Stimulated activated CD8-positive, alpha-beta memory T cell treated with anti-CD3 and anti-CD28 coated beads, Interleukin-15, amount 100 ng/mL, for 48 hours (primary cell): ENCODE measurements at regions not wholly inside any gene's neighbourhood (a gene's known extent, or its start where the extent isn't known, plus 50 kb on each side); places are given as distances from the start of the nearest gene placed in this dataset.
"Not testable (repeated sequence)": the region's sequence is repeated elsewhere in the genome, so short reads cannot be mapped to it uniquely, and the experiment has no call there.

Experiments used
- DNase-seq, 2 donors: peaks; one replicate each; pipeline ENCODE4 v3.0.0-alpha.2; 2020; ENCODE audit warnings: low read depth in 2 of 2

GRCh38 chr17:51435171-51435552 is 174.8 kb downstream of the UTP18 start:
- no peak for DNase-seq

DNA sequence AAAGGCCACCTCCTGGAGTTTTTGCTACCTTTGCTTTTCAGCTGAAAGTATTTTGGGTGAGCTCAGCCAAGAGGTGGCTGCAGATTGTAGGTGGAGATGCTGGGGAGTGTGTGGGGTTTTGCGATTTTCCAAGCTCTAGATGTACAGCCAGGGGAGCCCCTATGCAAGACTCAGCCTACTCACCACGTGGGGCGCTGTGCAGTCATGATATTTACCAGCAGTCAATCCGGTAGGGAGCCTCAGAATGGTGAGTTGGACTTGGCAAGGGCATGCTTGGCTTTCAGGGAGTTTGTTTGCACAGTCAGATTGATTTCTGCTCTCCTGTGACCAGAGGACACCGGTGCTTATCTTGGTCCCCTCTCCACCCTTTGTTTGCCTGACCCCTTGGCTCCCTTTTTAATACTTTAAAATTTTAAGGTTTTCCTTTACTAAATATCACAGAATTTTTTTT is 175.3 kb downstream of the UTP18 start:
- DNase-seq = no peak

DNA sequence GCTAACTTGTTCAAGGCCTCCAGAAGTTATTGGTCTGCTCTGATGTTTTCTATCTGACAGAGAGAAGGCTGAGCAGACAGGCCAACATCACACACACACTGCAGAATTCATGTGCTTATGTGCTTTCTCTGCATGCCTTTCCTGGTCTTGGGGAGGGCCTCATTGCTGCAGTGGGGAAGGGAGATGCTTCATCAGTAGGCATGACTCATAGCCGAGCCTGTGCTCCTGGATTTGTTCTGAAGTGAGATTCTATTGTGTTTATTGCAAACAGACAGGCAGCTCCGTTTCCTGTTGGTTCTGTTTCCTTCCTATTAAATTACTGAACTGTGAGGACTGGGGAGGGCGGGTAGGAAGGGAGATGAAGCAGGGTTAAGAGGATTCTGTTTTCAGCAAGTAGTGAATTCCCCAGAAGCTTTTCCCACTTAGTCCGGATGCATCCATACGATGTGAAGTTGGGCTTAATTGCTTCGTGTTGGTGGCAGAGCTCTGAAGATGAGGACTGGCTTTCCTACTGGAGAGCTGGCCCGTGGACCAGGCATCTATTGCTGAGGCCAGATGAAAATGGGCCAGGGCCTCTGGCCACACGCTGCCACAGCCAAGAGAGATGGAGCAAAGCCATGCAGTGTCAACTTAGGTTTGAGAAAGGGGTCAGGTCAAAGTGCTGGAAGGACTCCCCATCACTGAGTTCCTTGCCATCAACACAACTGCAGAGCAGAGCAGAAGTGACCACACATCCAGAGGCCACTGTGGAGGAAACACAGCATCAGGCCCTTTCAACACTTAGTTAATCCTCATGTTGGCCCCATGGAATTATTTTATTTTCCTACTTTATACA is 179.3 kb downstream of the UTP18 start:
- DNase-seq = no peak

DNA sequence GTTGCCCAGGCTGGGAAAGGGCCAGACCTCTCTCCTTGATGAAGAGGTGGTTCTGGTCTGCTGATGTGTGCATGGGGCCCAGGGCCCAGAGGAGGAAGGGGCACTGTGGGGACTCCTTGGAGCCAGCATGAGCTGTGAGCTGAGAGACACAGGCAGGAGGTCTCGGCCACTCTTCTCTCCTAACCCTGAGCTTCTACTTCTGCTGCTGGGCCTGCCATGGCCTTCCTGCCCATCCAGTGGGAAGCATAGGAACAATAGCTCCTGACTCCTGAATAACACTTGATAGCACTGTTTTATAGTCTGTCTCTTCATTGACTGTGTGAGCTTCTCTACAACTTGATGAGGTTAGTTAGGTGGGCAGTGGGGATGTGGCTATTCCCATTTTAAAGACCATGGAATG is 181.1 kb downstream of the UTP18 start:
- no peak for DNase-seq

- DNase-seq = no peak
These were observed 181.9 kb downstream of the UTP18 start for GRCh38 chr17:51442088-51442865.

DNA sequence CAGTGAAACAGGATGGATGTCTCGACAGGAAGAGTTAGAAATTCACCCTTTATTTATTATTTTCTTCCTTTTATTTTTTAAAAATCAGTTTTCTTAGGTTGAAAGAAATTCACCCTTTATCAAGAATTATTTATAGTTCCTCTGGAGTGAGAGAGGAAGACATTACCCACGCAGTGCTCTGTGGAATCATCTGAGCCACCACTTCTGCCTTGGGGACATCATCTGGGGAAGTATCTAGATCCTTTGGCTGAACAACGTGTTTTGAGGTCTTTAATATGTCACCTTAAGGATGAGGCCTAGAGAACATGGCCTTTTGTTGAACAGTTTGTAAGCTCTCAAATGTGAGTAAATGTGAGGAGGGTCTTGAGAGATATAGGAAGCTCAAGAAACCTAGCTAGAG is 183.3 kb downstream of the UTP18 start:
- DNase-seq = no peak

DNA sequence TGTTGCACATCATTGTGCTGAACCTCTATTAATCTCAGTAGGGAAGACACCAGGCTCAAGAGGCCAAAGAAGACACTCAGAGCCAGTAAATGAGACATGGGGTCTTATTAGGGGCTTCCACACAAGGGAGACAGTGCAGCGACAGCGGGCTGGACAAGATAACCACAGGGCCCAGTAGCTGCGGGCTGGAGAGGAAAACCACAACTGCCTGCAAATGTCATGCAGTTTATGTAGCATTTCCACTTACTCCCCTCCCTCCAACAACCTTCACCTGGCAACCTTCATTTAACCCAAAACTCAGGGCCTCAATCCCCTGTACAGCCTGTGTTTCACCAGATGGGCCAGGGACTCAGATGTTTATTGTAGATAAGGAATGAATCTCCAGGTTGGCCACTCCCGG is 185.6 kb downstream of the UTP18 start:
- DNase-seq = no peak

DNA sequence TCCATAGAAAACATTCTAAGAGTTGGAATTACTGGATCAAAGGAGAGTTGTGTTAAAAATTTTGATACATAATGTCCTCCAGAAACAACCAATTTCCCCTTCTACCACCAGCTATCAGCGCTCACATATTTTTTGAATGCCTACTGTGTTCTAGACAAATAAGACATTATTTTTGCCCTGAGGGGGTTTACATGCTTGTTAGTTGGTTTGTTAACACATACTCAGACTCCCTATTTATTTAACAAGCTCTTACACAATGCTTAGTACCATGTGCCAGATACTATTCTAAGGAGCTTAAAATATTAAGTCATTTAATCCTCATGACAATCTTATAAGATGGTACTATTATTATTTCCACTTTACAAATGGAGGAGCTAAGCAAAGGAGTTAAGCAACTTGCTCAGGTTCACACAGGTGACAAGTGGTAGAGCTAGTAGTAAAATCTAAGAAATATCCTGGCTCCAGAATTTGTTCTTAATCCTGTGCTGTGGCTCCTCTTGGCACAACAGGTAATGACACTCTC is 194.2 kb downstream of the UTP18 start:
- DNase-seq = no peak

GRCh38 chr17:51455211-51455610 is 194.9 kb downstream of the UTP18 start:
- no peak for DNase-seq

GRCh38 chr17:51455931-51456330 is 195.6 kb downstream of the UTP18 start:
- DNase-seq = no peak

DNA sequence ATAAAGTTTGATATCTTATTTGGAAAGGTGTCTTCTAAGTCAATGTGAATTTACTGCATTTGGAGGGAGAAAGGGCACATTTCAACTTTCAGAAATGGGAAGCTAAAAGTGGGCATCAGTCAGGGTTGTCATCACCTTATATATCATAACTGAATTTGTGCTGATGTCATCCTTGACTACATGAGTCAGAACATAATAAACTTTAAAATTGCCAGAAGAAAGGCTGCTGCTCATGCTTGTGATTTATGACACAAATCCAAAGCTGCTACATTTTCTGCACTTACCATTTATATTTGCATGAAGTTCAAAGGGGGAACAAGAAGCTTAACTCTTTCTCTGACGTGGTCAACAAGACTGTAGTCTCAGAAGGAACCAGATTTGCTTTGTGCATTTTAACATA is 196.6 kb downstream of the UTP18 start:
- DNase-seq = no peak

GRCh38 chr17:51461578-51462004 is 201.2 kb downstream of the UTP18 start:
- peak; percentile 19 to 29 for DNase-seq

DNA sequence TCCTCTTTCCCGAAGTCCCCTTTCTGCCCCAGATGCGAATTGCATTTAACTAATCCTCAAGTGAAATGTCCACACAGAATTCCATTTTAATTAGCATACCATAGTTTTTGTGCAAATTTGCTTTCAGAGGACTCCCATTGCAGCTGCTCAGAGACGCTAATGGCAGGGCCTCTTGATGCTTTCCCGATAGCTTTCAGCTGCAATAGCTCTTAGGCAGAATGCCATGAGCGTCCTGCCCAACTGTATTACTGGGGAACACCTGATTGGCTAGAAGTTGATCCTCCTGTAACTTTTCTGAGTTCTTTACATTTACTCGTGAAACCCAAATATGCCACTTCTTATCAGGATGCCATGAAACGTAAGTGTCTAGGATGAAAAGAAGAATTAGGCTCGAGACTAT is 203.0 kb downstream of the UTP18 start:
- no peak for DNase-seq

DNA sequence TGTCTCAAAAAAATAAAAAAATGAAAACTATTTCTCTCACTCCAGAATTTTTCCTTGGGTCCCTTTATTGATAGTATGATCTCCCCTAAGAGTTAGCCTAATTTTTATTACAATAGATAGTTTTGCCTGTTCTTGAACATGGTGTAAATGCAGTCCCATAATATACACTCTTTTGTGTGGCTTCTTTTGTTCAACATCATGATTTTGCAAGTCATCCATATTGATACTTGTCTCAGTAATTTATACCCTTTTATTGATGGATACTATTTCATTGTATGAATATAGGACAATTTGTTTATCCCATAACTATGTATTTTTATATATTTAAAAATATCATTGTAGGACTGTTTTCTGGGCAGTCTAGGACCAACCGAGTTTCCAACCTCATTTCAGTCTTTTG is 207.0 kb downstream of the UTP18 start:
- no peak for DNase-seq

- DNase-seq = no peak
These were observed 212.4 kb downstream of the UTP18 start for GRCh38 chr17:51472670-51473205.

DNA sequence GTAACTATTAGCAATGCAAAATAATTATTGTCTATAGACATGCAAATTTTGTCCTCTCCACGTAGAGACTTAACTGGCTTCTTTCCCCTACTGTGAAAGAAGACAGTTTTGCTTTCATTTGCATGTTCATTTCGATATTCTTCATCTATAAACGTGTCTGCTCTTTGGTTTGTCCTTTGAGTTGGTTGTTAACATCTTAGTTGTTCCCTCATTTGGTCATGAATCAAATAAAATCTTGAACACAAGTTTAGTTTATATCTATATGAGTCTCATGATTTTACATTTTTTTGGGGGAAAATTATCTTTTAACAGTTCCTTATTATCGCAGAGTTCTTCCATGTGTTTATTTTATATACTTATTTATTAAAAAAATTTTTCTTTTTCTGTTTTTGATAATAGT is 214.4 kb downstream of the UTP18 start:
- no peak for DNase-seq

GRCh38 chr17:51475730-51476129 is 215.4 kb downstream of the UTP18 start:
- no peak for DNase-seq

DNA sequence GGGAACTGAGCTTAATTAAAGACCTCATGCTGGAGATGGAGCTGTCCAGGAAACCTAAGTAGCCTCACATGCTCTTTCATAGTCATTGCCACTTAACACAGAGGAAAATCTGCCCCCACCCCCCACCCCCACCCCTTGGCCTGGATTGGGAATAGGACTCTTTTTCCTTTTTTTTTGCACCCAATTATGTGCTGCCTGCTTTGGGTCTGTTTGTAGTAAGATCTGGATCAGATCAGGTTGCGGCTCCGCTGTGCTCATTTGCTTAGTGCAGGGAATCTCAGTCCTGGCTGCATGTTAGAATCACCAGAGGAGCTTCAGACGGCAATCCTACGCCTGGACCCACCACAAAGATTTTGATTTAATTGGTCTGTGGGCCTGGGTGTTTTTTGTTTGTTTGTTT is 219.0 kb downstream of the UTP18 start:
- DNase-seq = no peak

DNA sequence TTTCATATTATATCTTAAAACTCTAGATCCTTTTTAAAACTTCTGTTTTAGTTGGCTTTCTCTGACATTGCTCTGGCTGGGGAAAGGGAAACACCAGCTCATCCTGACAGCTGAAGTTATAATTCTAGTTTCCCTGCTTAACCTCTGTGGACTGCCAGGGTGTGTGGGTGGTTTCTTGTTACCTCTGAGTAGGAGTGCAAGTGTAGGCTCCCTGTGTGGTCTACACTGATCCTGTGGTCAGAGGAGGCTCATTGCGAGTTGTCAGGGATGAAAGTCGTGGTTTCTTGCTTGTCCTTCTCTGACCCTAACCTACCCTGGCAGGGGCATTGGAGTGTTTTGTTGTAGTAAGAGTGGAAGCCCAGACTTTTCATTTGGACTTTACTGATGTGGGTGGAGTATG is 221.0 kb downstream of the UTP18 start:
- DNase-seq = no peak

GRCh38 chr17:51482248-51482647 is 221.9 kb downstream of the UTP18 start:
- DNase-seq = not testable (repeated sequence)

DNA sequence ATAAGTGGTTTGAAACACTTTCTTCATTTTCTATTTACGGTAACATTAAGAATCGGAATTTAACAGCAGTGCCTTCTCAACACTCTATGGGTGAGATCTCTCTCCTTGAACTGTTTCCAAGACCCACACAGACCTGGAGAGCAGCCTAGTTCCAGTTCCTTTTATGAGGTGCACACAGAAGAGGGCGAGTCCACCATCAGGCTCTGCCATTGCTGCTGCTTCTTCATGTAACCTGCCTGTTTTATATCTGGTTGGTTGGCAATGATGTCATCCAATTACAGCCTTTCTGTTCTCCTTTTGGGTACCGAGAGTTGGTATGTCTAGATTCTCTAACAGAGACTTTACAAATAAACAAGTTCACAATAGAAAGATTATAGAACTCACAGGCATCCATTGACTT is 225.7 kb downstream of the UTP18 start:
- no peak for DNase-seq

- DNase-seq = no peak
These were observed 226.7 kb downstream of the UTP18 start for GRCh38 chr17:51486885-51487520.
